ENCODE measurements at regions not wholly inside any gene's neighbourhood (a gene's known extent, or its start where the extent isn't known, plus 50 kb on each side); places are given as distances from the start of the nearest gene placed in this dataset.

- Histone ChIP-seq H3K4me1 (ENCODE audit: control insufficient read depth, insufficient read depth, low read length) (no peaks in the 10 kb centered on the region), H3K4me3 (ENCODE audit: low read depth in 2 of 2, low read length in 2 of 2) (no peak overlapping the region), H3K27me3 (ENCODE audit: control insufficient read depth, insufficient read depth, low read length) (no peaks in the 10 kb centered on the region), H3K36me3 (ENCODE audit: control insufficient read depth, insufficient read depth, low read length) (no peaks in the 10 kb centered on the region), H3K9me3 (ENCODE audit: control insufficient read depth, insufficient read depth, low read depth, low read length) (no peaks in the 10 kb centered on the region), H3K27ac (ENCODE audit: low read length) (no peak overlapping the region)
- no TSS peak for BruUV-seq (replicated peaks)
- DNase-seq (ENCODE audit: low read depth, low spot score) (no peak), ATAC-seq (no peak)
- POLR2A ChIA-PET, result no interaction called here
- CTCF ChIA-PET, result no interaction called here
- no peak for TF ChIP-seq TCF7L2 (IDR thresholded peaks at IDR 0.05; ENCODE audit: low read depth, low read length)
- no peak for TF ChIP-seq REST (IDR thresholded peaks at IDR 0.05; ENCODE audit: insufficient read depth in 1 of 2, low read depth in 2 of 2, low read length in 1 of 2)
- TF ChIP-seq CTCF (IDR thresholded peaks at IDR 0.05), result no peak
- no peak for TF ChIP-seq POLR2AphosphoS5 (IDR thresholded peaks at IDR 0.05; ENCODE audit: low read depth, low read length)
- no peak for TF ChIP-seq SIN3A (IDR thresholded peaks at IDR 0.05; ENCODE audit: borderline replicate concordance, insufficient read depth, low read depth, low read length)
- intact Hi-C loops (cut with micrococcal nuclease; ENCODE audit: unreplicated experiment), result no loop called here
- in situ Hi-C loops (cut with HindIII; ENCODE audit: low pct_unique_long_range_greater_than_20kb, low sequenced_read_pairs), result no loop called here
Observed at GRCh38 chr3:147529551-147529950, 120.4 kb downstream of the ZIC1 start.

- no peak for ATAC-seq
- H3K4me1 ChIP-seq (ENCODE audit: control insufficient read depth, insufficient read depth, low read length), result no peaks in the 10 kb centered on the region
- H3K27me3 ChIP-seq (ENCODE audit: control insufficient read depth, insufficient read depth, low read length), result no peaks in the 10 kb centered on the region
- H3K36me3 ChIP-seq (ENCODE audit: control insufficient read depth, insufficient read depth, low read length), result no peaks in the 10 kb centered on the region
- no peak overlapping the region for H3K4me3 ChIP-seq (ENCODE audit: low read depth in 2 of 2, low read length in 2 of 2)
- in situ Hi-C loops (cut with HindIII; ENCODE audit: low pct_unique_long_range_greater_than_20kb, low sequenced_read_pairs) (no loop called here), intact Hi-C loops (cut with micrococcal nuclease; ENCODE audit: unreplicated experiment) (no loop called here)
- ChIA-PET CTCF (no interaction called here), POLR2A (no interaction called here)
- no peak for DNase-seq (ENCODE audit: low read depth, low spot score)
- H3K9me3 ChIP-seq (ENCODE audit: control insufficient read depth, insufficient read depth, low read depth, low read length), result peaks cover 6% of the 10 kb centered on the region; the same call in 1 of the 2 replicates
- no peak overlapping the region for H3K27ac ChIP-seq (ENCODE audit: low read length)
- TF ChIP-seq SIN3A (IDR thresholded peaks at IDR 0.05; ENCODE audit: borderline replicate concordance, insufficient read depth, low read depth, low read length), result no peak
- TF ChIP-seq POLR2AphosphoS5 (IDR thresholded peaks at IDR 0.05; ENCODE audit: low read depth, low read length), result no peak
- TF ChIP-seq REST (IDR thresholded peaks at IDR 0.05; ENCODE audit: insufficient read depth in 1 of 2, low read depth in 2 of 2, low read length in 1 of 2), result no peak
- TF ChIP-seq CTCF (IDR thresholded peaks at IDR 0.05), result no peak
- no peak for TF ChIP-seq TCF7L2 (IDR thresholded peaks at IDR 0.05; ENCODE audit: low read depth, low read length)
- BruUV-seq (replicated peaks), result no TSS peak
Observed at GRCh38 chr3:147538034-147538433, 128.9 kb downstream of the ZIC1 start.

Data from Panc1 (cell line).